ENCODE measurements at regions not wholly inside any gene's neighbourhood (a gene's known extent, or its start where the extent isn't known, plus 50 kb on each side); places are given as distances from the start of the nearest gene placed in this dataset.

DNA sequence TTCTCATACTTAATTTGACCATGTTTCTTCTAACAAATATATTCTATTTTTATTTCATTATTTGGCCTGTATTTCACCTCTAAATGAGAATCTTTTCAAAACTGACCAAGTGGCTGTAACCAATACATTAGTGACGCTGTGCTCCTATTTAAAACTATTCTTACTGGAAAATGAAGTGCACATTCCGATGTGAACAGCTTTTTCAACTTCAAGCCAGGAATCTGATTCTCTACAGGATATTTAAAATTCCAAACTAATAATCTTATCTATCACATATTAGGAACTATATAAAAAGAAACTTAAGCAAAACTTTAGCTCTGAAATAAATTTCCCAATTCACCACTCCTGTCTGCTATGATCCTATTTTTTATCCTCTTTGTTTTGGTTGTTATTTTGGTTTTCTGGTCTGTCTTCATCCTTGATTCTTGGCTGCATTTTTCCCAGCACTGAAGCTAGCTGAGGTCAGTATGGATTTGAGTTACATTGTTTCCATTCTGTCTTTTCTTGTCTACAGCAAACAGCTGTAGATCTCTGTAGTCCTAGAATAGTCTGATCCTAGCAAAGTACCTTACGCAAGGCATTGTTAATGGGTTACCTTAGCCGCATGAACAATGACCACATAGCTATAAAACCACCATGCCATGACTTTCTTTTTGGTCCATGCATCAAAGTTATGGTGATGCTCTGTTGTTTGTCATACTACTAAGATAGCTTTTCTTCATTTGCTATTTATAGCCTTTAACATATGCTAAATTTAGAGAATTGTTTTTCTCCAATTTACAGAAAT, 748.6 kb upstream of the SPRY2 start:
- H3K4me2 ChIP-seq (ENCODE audit: control insufficient read depth, insufficient read depth) = no peak overlapping the region
- POLR2A ChIA-PET = interaction anchor here (0.9 kb wide), 1 partner anchor 42 kb away, joined by 3 read pairs; no protein-coding TSS in a partner anchor
- H3K27ac ChIP-seq (ENCODE audit: control insufficient read depth, insufficient read depth) = no peak overlapping the region
- no peak overlapping the region for H3K4me3 ChIP-seq
- no peaks in the 10 kb centered on the region for H3K9me3 ChIP-seq (replicated peaks; ENCODE audit: control insufficient read depth, insufficient read depth, low read length)
- RAD21 ChIA-PET (ENCODE audit: unreplicated experiment) = no interaction called here
- CTCF ChIA-PET = interaction anchor here (0.8 to 1.5 kb wide), 2 partner anchors 24 to 47 kb away, joined by 3 to 4 read pairs; no protein-coding TSS in a partner anchor
- WGBS (ENCODE audit: insufficient coverage, insufficient replicate concordance, low lambda C conversion rate, missing lambda C conversion rate) = 16% methylated on average over 4 of the region's 4 CpGs
- H4K20me1 ChIP-seq (ENCODE audit: control insufficient read depth, insufficient read depth) = no peaks in the 10 kb centered on the region
- no peak for ATAC-seq
- FAIRE-seq = no peak
- no peaks in the 10 kb centered on the region for H3K79me2 ChIP-seq (ENCODE audit: control insufficient read depth, insufficient read depth, low read length)
- BruUV-seq (replicated peaks) = no TSS peak
- H3K27me3 ChIP-seq (replicated peaks in 1 of 2; ENCODE audit: control insufficient read depth in 2 of 2, insufficient read depth in 2 of 2, low read length in 1 of 2) = no peaks in the 10 kb centered on the region
- H3K9ac ChIP-seq (ENCODE audit: control insufficient read depth, insufficient read depth, low read length) = no peak overlapping the region
- DNase-seq (ENCODE audit: low read depth, low spot score) = no peak
- TF ChIP-seq, protein P1, sequence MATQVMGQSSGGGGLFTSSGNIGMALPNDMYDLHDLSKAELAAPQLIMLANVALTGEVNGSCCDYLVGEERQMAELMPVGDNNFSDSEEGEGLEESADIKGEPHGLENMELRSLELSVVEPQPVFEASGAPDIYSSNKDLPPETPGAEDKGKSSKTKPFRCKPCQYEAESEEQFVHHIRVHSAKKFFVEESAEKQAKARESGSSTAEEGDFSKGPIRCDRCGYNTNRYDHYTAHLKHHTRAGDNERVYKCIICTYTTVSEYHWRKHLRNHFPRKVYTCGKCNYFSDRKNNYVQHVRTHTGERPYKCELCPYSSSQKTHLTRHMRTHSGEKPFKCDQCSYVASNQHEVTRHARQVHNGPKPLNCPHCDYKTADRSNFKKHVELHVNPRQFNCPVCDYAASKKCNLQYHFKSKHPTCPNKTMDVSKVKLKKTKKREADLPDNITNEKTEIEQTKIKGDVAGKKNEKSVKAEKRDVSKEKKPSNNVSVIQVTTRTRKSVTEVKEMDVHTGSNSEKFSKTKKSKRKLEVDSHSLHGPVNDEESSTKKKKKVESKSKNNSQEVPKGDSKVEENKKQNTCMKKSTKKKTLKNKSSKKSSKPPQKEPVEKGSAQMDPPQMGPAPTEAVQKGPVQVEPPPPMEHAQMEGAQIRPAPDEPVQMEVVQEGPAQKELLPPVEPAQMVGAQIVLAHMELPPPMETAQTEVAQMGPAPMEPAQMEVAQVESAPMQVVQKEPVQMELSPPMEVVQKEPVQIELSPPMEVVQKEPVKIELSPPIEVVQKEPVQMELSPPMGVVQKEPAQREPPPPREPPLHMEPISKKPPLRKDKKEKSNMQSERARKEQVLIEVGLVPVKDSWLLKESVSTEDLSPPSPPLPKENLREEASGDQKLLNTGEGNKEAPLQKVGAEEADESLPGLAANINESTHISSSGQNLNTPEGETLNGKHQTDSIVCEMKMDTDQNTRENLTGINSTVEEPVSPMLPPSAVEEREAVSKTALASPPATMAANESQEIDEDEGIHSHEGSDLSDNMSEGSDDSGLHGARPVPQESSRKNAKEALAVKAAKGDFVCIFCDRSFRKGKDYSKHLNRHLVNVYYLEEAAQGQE (IDR thresholded peaks at IDR 0.05; ENCODE audit: low read depth, low read length) = no peak
- no peak for TF ChIP-seq POLR2AphosphoS2 (IDR thresholded peaks at IDR 0.05; ENCODE audit: low read depth, low read length)
- no peak for TF ChIP-seq SMAD1 (IDR thresholded peaks at IDR 0.05; ENCODE audit: low read depth, partially characterized antibody)
- no peak for TF ChIP-seq MYB (IDR thresholded peaks at IDR 0.05; ENCODE audit: borderline replicate concordance, low read depth, low read length)
- TF ChIP-seq RUNX3 (IDR thresholded peaks at IDR 0.05; ENCODE audit: low read length) = no peak
- TF ChIP-seq ZNF622 (IDR thresholded peaks at IDR 0.05) = no peak
- TF ChIP-seq NBN (IDR thresholded peaks at IDR 0.05) = no peak
- TF ChIP-seq NR2C2 (IDR thresholded peaks at IDR 0.05; ENCODE audit: borderline replicate concordance, control insufficient read depth, insufficient read length, low read depth) = no peak
- TF ChIP-seq PAX8 (IDR thresholded peaks at IDR 0.05) = no peak
- TF ChIP-seq HDGF (IDR thresholded peaks at IDR 0.05) = no peak
- TF ChIP-seq, protein P2, sequence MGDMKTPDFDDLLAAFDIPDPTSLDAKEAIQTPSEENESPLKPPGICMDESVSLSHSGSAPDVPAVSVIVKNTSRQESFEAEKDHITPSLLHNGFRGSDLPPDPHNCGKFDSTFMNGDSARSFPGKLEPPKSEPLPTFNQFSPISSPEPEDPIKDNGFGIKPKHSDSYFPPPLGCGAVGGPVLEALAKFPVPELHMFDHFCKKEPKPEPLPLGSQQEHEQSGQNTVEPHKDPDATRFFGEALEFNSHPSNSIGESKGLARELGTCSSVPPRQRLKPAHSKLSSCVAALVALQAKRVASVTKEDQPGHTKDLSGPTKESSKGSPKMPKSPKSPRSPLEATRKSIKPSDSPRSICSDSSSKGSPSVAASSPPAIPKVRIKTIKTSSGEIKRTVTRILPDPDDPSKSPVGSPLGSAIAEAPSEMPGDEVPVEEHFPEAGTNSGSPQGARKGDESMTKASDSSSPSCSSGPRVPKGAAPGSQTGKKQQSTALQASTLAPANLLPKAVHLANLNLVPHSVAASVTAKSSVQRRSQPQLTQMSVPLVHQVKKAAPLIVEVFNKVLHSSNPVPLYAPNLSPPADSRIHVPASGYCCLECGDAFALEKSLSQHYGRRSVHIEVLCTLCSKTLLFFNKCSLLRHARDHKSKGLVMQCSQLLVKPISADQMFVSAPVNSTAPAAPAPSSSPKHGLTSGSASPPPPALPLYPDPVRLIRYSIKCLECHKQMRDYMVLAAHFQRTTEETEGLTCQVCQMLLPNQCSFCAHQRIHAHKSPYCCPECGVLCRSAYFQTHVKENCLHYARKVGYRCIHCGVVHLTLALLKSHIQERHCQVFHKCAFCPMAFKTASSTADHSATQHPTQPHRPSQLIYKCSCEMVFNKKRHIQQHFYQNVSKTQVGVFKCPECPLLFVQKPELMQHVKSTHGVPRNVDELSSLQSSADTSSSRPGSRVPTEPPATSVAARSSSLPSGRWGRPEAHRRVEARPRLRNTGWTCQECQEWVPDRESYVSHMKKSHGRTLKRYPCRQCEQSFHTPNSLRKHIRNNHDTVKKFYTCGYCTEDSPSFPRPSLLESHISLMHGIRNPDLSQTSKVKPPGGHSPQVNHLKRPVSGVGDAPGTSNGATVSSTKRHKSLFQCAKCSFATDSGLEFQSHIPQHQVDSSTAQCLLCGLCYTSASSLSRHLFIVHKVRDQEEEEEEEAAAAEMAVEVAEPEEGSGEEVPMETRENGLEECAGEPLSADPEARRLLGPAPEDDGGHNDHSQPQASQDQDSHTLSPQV (IDR thresholded peaks at IDR 0.05) = no peak
- no peak for TF ChIP-seq JUNB (IDR thresholded peaks at IDR 0.05)
- no peak for TF ChIP-seq ZNF207 (IDR thresholded peaks at IDR 0.05; ENCODE audit: borderline replicate concordance)
- no peaks in the 10 kb centered on the region for H3K36me3 ChIP-seq (ENCODE audit: control insufficient read depth in 2 of 2, insufficient read depth in 2 of 2, low read length in 1 of 2)
- in situ Hi-C loops (cut with MboI) = no loop called here
- SMC1A ChIA-PET (ENCODE audit: uncharacterized antibody, unreplicated experiment) = interaction anchor here (0.9 kb wide), 1 partner anchor 11 kb away, joined by 3 read pairs; no protein-coding TSS in a partner anchor
- H2AFZ ChIP-seq (ENCODE audit: control insufficient read depth, low read depth, low read length) = no peak overlapping the region
- H3K4me1 ChIP-seq (ENCODE audit: control insufficient read depth, insufficient read depth, low read length) = no peaks in the 10 kb centered on the region
- intact Hi-C loops (cut with micrococcal nuclease; ENCODE audit: unreplicated experiment) = no loop called here

All from GM12878 (cell line).